Fibroblast of skin of back (primary cell): ENCODE measurements at regions not wholly inside any gene's neighbourhood (a gene's known extent, or its start where the extent isn't known, plus 50 kb on each side); places are given as distances from the start of the nearest gene placed in this dataset.

ENCODE experiments used
- DNase-seq: peaks from one replicate; pipeline ENCODE4 v3.0.0-alpha.2; 2013

- DNase-seq = peak; percentile 70
Observed at GRCh38 chr3:66592927-66593625, 92.3 kb upstream of the LRIG1 start.

GRCh38 chr3:66593978-66594377 is 93.2 kb upstream of the LRIG1 start:
- DNase-seq = peak; percentile 98

- no peak for DNase-seq
Observed at GRCh38 chr3:66597308-66597863, 96.6 kb upstream of the LRIG1 start.

GRCh38 chr3:66598168-66598567 is 97.3 kb upstream of the LRIG1 start:
- DNase-seq = peak; percentile 87

DNA sequence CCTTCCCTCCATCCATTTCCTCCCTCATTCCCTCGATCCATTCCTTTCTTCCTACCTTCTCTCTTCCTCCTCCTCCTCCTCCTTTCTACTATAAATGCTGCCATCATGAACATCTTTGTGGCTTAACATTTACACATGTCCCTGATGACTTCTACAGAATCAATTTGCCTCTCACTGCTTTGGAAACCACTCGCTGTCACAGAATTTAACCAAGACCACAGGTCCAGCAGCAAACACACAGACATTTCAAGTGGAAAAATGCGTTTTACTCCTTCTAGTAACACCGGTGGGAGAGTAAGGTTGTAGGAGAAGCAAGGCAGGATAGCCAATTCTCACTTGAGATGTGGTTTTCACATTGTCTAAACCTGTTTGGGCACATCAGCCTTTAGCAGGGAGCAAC is 101.4 kb upstream of the LRIG1 start:
- peak; percentile 24 for DNase-seq

DNA sequence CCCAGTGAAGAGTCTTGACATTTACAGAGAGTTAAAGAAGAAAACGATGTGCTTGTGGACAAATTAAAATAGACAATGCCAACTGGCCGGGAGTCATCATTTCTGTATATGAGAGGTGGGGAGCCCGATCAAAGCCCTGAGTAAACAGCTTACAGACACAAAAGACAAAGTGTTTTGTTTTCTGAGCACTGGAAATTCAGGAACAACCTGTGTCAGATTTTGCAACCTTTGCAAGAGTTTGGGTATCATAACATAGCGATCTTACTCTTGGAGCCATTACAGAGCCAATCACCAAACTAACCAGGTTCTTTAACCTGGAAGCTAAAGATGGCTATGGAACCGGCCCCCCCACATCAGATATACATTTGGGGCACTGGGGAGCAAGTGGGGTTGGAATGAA is 101.9 kb upstream of the LRIG1 start:
- DNase-seq = no peak

DNA sequence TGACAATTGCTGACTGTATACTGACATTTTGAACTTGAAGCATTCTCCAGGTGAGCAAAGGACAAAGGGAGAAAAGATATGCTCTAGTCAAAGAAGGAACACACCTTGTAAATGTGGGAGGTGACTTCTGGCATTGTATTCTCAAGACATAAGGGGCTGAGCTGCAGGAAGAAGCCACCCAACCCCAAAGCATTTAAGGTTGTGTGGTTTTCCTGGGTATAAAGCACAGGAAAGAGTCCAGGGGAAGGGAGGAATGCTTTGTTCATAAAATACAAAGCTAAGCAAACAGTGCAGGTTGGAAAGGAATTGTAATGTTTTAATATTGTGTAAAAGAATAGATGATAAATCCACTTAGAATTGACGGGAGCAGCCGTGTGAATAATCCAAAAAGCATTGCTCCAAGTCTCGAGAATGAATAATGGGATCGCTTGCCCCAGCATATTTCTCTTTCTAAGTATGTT is 102.4 kb upstream of the LRIG1 start:
- no peak for DNase-seq

DNA sequence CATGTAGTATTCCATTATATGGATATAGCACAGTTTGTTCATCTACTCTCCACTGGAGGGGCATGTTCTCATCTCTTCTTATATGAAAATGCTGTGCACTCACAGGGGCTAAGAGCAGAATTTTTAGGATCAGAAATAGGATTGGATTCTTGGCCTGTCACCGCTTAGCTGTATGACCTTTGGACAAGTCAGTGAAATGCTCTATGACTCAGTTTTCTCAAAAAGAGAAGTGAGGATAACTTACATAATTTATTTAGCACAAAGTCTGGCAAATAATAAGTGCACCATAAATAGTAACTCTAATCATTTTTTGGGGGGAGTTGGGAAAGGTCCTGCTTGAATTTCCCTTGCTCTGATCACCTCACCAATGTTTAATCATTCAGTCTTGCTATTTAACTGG is 103.7 kb upstream of the LRIG1 start:
- no peak for DNase-seq

DNA sequence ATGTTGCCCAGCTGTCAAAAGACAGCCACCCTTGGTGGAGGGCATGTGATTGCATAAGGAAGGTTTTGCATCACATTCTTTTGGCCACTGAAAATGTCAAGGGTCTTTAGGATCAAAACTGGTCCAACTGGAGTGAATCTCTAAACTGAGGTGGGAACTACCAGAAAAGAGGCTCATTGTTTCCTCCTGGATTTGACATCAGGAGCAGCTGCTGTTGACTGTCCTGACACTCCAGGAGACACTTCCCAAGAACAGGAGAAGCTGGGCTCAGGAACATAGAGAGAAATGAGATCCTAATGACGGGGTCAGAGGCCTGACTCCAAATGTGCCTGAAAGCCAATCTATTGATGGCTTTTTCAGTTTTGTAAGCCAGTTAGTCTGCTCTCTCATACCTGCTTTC is 105.3 kb upstream of the LRIG1 start:
- DNase-seq = no peak

- no peak for DNase-seq
Observed at GRCh38 chr3:66606868-66607267, 106.0 kb upstream of the LRIG1 start.

GRCh38 chr3:66609660-66610561 is 109.1 kb upstream of the LRIG1 start:
- peak; percentile 96 for DNase-seq

GRCh38 chr3:66610562-66610909 is 109.7 kb upstream of the LRIG1 start:
- no peak for DNase-seq

DNA sequence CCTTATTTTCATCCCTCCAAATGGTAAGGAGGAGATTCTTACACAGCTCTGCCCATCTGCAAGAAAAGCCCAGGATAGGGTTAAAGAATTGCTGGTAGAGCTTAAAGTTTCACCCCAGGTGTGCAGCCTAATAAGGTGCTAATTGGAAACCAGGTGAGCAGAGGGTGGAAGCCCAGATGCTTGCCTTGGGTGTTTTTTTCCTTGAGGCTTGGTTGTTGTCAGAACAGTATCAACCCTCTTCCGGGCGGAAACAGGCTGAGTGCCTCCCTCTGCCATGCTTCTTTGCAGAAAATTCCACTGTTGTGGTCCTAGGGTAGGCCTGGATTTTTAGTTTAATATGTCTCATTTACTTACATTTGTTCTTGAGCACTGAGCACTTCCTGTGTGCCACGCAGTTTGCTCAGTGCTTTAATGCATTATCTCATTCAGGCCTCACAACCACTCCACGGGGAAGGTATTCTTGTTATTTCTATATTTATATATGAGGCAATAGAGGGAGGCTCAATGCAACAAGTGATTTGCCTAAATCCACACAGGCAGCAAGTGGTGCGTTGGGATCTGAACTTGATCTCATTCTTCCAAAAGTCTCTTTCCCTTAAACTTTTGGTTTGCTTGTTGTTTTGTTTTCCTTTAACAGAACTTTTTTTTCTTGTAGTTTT is 115.0 kb upstream of the LRIG1 start:
- peak; percentile 69 for DNase-seq

GRCh38 chr3:66617351-66617750 is 116.5 kb upstream of the LRIG1 start:
- no peak for DNase-seq

DNA sequence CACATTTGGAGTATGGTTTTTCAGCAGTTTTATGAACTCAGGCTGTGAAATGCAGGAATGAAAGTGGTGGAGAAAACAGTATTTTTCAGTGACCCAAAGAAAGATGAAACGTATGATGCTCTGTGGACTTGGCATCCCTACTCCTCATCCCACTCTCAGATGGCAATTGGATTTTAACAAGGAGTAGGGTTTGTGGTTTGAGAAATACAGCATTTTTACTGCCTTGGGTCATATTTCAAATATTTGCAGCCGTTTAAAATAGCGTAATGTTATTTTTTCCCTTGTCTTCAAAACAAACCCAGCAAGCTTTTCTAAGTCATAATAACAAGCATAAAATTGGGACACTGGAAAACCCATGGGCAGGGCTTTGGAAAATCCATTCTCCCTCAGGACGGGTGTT is 117.2 kb upstream of the LRIG1 start:
- DNase-seq = peak; percentile 88

- DNase-seq = no peak
Observed at GRCh38 chr3:66620296-66620695, 119.5 kb upstream of the LRIG1 start.

DNA sequence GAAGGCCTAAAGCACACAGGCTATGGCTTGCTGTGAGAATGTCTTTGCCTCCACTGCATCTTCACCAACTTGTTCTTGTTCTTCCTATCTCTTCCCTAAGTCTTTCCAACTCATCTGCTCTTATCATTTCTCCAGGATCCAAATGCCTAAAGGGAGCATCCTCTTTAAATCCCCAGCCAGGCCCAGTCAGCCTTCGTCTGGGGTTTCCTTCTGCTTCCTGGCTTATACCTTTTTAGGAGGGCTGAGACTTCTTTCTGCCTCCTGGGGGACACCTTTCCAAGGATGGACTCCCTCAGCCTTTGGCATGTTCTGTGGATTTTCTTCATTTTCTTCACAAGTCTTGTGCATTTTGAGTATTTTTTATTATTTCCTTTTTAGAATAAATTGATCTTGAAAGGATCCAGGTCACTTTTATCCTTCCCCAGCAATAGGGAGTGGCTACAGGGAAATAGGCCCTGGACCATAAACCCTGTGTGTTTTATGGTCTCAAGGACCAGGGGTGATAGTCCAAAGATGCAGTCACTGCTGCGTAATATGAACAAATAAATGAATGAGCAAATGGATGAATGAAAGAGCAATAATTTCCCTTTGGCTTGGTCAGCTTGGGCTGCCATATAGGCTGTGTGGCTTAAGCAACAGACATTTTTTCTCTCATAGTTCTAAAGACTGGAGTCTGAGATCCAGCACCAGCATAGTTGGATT is 122.1 kb upstream of the LRIG1 start:
- DNase-seq = no peak

GRCh38 chr3:66625505-66626216 is 124.8 kb upstream of the LRIG1 start:
- DNase-seq = peak; percentile 4

DNA sequence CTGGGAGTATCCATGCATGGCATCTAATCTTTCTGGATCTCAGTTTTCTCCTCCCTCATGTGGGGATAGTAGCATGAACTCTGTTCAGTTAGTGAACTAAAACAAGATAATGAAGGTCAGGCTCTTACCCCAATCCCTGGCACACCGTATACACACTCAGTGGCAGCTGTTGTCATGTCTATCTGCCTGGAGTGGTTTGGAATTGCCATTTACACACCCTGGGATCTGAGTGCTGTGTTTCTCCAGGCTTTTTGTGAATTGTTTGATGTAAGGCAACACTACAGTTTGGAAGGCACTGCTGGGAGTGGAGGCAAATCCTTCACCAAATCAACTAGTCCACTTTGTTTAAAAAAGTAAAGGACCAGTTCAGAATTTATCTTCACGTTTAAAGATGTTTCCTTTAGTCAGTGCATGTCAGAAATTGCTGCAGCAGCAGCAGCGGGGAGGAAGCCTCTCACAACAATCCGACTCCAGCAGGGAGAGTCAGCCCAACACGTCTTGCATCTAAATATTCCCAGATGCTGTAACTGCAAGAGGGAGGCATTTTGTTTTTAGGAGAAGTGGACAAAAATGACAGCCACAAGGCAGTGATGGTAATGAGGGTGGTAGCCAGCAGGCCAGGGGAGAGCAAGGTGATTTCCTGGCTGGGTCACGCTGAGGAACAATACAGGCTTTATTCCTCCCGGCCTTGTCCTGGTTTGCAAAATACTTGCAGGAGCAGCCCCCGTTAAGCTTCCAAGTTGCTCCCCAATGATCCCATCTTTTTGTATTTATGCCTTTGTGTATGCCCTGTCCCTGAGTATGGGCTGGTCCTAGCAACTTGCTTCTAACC is 128.5 kb upstream of the LRIG1 start:
- peak; percentile 7 for DNase-seq

DNA sequence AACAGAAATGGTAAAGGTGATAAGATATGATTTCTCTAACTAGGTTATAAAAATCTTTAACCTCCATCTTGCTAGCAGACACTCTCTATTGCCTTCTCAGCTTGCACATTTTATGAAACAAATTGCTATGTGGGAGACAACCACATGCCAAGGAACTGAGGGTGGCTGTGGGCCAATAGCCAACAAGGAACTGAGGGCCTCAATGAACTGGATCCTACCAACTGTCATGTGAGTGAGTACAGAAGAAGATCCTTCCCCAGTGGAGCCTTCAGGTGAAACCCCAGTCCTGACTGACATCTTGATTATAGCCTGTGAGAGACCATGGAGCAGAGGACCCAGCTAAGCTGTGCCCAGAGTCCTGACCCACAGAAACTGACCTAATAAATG is 129.2 kb upstream of the LRIG1 start:
- peak; percentile 6 for DNase-seq
